Ishikawa (cell line): ENCODE measurements at regions not wholly inside any gene's neighbourhood (a gene's known extent, or its start where the extent isn't known, plus 50 kb on each side); places are given as distances from the start of the nearest gene placed in this dataset.

Experiments used
- CEBPB ChIP-seq: IDR thresholded peaks from 2 replicates; pipeline ENCODE4 v1.6.1; 2012
- CREB1 ChIP-seq: IDR thresholded peaks from 2 replicates; pipeline ENCODE4 v1.6.1; 2012; ENCODE audit warnings: low read depth
- EGR1 ChIP-seq: IDR thresholded peaks from 2 replicates; pipeline ENCODE4 v1.6.1; 2012
- EP300 ChIP-seq: IDR thresholded peaks from 2 replicates; pipeline ENCODE4 v1.6.1; 2012; ENCODE audit warnings: borderline replicate concordance
- FOXM1 ChIP-seq: IDR thresholded peaks from 2 replicates; pipeline ENCODE4 v1.6.1; 2012; ENCODE audit warnings: low read depth, borderline replicate concordance
- RAD21 ChIP-seq: IDR thresholded peaks from 2 replicates; pipeline ENCODE4 v1.6.1; 2012; ENCODE audit warnings: low read depth
- TAF1 ChIP-seq: IDR thresholded peaks from 2 replicates; pipeline ENCODE4 v1.6.1; 2012; ENCODE audit warnings: low read depth, mild to moderate bottlenecking
- TCF12 ChIP-seq: IDR thresholded peaks from 2 replicates; pipeline ENCODE4 v1.6.1; 2012; ENCODE audit warnings: low read depth
- TEAD4 ChIP-seq: IDR thresholded peaks from 2 replicates; pipeline ENCODE4 v1.6.1; 2012
- YY1 ChIP-seq: IDR thresholded peaks from 2 replicates; pipeline ENCODE4 v1.6.1; 2012; ENCODE audit warnings: low read depth
- TF ChIP-seq, protein P1 (sequence below): IDR thresholded peaks from 2 replicates; pipeline ENCODE4 v1.6.1; 2012
- TF ChIP-seq, protein P2 (sequence below): IDR thresholded peaks from 2 replicates; pipeline ENCODE4 v1.6.1; 2012; ENCODE audit warnings: low read depth, mild to moderate bottlenecking

DNA sequence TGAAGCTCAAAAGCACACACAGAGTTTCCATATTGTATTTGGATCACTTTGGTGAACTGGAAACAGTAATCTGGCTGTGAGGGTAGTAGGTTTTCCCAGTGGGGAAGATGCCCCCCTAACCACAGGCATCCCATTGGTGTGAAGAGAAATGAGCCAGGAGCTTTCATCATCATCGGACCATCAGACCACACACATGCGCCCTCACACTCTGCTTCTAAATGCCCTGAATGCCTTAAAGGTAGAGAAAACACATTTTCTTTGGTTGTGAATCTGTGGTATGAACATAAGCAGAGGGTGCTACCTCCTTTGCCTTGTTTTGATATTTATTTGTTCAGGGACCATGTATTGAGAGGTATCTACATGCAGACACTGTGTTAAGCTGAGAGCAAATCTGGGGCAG lies 79.0 kb upstream of the DNAH14 start:
- no peak for TF ChIP-seq TCF12
- TF ChIP-seq RAD21 = no peak
- TF ChIP-seq TEAD4 = no peak
- TF ChIP-seq YY1 = no peak
- TF ChIP-seq, protein P1, sequence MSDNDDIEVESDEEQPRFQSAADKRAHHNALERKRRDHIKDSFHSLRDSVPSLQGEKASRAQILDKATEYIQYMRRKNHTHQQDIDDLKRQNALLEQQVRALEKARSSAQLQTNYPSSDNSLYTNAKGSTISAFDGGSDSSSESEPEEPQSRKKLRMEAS = no peak
- TF ChIP-seq, protein P2, sequence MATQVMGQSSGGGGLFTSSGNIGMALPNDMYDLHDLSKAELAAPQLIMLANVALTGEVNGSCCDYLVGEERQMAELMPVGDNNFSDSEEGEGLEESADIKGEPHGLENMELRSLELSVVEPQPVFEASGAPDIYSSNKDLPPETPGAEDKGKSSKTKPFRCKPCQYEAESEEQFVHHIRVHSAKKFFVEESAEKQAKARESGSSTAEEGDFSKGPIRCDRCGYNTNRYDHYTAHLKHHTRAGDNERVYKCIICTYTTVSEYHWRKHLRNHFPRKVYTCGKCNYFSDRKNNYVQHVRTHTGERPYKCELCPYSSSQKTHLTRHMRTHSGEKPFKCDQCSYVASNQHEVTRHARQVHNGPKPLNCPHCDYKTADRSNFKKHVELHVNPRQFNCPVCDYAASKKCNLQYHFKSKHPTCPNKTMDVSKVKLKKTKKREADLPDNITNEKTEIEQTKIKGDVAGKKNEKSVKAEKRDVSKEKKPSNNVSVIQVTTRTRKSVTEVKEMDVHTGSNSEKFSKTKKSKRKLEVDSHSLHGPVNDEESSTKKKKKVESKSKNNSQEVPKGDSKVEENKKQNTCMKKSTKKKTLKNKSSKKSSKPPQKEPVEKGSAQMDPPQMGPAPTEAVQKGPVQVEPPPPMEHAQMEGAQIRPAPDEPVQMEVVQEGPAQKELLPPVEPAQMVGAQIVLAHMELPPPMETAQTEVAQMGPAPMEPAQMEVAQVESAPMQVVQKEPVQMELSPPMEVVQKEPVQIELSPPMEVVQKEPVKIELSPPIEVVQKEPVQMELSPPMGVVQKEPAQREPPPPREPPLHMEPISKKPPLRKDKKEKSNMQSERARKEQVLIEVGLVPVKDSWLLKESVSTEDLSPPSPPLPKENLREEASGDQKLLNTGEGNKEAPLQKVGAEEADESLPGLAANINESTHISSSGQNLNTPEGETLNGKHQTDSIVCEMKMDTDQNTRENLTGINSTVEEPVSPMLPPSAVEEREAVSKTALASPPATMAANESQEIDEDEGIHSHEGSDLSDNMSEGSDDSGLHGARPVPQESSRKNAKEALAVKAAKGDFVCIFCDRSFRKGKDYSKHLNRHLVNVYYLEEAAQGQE = no peak
- TF ChIP-seq EP300 = no peak
- no peak for TF ChIP-seq CREB1
- no peak for TF ChIP-seq EGR1
- TF ChIP-seq FOXM1 = no peak
- TF ChIP-seq TAF1 = no peak
- no peak for TF ChIP-seq CEBPB
